ENCODE measurements at regions not wholly inside any gene's neighbourhood (a gene's known extent, or its start where the extent isn't known, plus 50 kb on each side); places are given as distances from the start of the nearest gene placed in this dataset.

- ChIA-PET CTCF (ENCODE audit: partially characterized antibody) (interaction anchor here (1.4 kb wide), 1 partner anchor 12 kb away, joined by 3 read pairs; no protein-coding TSS in a partner anchor), POLR2A (ENCODE audit: partially characterized antibody) (no interaction called here)
- no peak overlapping the region for H3K4me3 Mint-ChIP-seq
- intact Hi-C loops (cut with micrococcal nuclease): no loop called here
- no peak for DNase-seq
- Histone ChIP-seq H3K9me3 (ENCODE audit: control insufficient read depth in 1 of 2, low read length in 2 of 2) (no peaks in the 10 kb centered on the region), H3K36me3 (ENCODE audit: insufficient read depth, low read length) (no peaks in the 10 kb centered on the region), H3K4me3 (ENCODE audit: low read length in 2 of 2) (no peak overlapping the region), H3K27me3 (ENCODE audit: insufficient read depth, low read length) (no peaks in the 10 kb centered on the region), H3K27ac (ENCODE audit: low read depth, low read length) (no peak overlapping the region), H3K4me1 (ENCODE audit: insufficient read depth, low read length) (no peaks in the 10 kb centered on the region)
- no peaks in the 10 kb centered on the region for H3K27me3 Mint-ChIP-seq
- peaks cover 0 to 1% (median 0%) of the 10 kb centered on the region in 4 donors for H3K4me1 Mint-ChIP-seq
- H3K36me3 Mint-ChIP-seq: no peaks in the 10 kb centered on the region
- peaks cover 0 to 15% (median 5%) of the 10 kb centered on the region in 8 donors for H3K9me3 Mint-ChIP-seq
- no peak overlapping the region for H3K27ac Mint-ChIP-seq
These were observed 198.3 kb upstream of the RNPC3 start for GRCh38 chr1:103327054-103327719.

DNA sequence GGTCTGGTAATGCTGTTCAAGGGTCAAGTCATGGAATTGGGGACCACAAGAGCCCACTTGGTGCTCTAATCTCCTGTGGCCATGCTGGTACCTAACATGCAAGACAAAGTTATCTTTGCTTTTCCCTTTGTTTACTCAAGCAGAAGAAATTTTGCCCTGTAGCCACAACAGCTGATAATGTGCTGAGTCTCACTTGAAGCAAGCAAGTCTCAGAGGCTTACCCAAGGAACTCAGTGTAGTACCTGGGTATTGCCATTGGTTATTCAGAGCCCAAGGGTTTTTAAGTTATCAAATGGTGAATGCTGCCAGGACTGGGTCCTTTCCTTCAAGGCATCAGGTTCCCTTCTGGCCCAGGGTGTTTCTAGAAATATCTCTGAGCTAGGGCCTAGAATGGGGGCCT, 198.9 kb upstream of the RNPC3 start:
- intact Hi-C loops (cut with micrococcal nuclease): no loop called here
- POLR2A ChIA-PET (ENCODE audit: partially characterized antibody): no interaction called here
- Histone ChIP-seq H3K4me3 (ENCODE audit: low read length in 2 of 2) (no peak overlapping the region), H3K27me3 (ENCODE audit: insufficient read depth, low read length) (no peaks in the 10 kb centered on the region), H3K27ac (ENCODE audit: low read depth, low read length) (no peak overlapping the region), H3K9me3 (ENCODE audit: control insufficient read depth in 1 of 2, low read length in 2 of 2) (no peaks in the 10 kb centered on the region), H3K4me1 (ENCODE audit: insufficient read depth, low read length) (no peaks in the 10 kb centered on the region), H3K36me3 (ENCODE audit: insufficient read depth, low read length) (no peaks in the 10 kb centered on the region)
- CTCF ChIA-PET (ENCODE audit: partially characterized antibody): interaction anchor here (1.4 kb wide), 1 partner anchor 12 kb away, joined by 3 read pairs; no protein-coding TSS in a partner anchor
- H3K9me3 Mint-ChIP-seq: peaks cover 0 to 15% (median 5%) of the 10 kb centered on the region in 8 donors
- no peak for DNase-seq
- H3K27me3 Mint-ChIP-seq: no peaks in the 10 kb centered on the region
- H3K27ac Mint-ChIP-seq: no peak overlapping the region
- no peaks in the 10 kb centered on the region for H3K36me3 Mint-ChIP-seq
- no peak overlapping the region for H3K4me3 Mint-ChIP-seq
- H3K4me1 Mint-ChIP-seq: peaks cover 0 to 1% (median 0%) of the 10 kb centered on the region in 4 donors

DNA sequence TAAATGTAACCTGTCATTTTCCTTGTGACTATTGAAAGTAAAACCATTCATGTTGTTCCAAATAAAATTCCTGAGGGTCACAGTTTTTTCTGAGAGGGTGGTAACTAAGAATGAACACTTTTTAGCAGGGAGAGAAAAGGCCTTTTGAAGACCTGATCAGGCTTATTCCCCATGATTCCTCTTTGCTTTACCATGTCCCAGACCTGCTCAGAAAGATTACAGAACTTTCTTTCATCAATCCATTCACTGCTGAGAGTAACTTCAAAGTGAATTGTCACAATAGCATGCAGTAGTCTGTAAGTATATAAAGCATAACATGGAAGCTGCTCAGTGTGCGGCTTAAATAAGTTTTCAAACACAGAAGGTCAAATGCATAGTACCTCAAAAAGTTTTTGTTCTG, 201.5 kb upstream of the COL11A1 start:
- H3K4me1 Mint-ChIP-seq: no peaks in the 10 kb centered on the region
- Histone ChIP-seq H3K27ac (ENCODE audit: low read depth, low read length) (no peak overlapping the region), H3K27me3 (ENCODE audit: insufficient read depth, low read length) (no peaks in the 10 kb centered on the region), H3K9me3 (ENCODE audit: control insufficient read depth in 1 of 2, low read length in 2 of 2) (no peaks in the 10 kb centered on the region), H3K4me1 (ENCODE audit: insufficient read depth, low read length) (no peaks in the 10 kb centered on the region), H3K36me3 (ENCODE audit: insufficient read depth, low read length) (no peaks in the 10 kb centered on the region), H3K4me3 (ENCODE audit: low read length in 2 of 2) (no peak overlapping the region)
- no peaks in the 10 kb centered on the region for H3K27me3 Mint-ChIP-seq
- no peaks in the 10 kb centered on the region for H3K36me3 Mint-ChIP-seq
- CTCF ChIA-PET (ENCODE audit: partially characterized antibody): no interaction called here
- intact Hi-C loops (cut with micrococcal nuclease): no loop called here
- H3K9me3 Mint-ChIP-seq: peaks cover 0 to 7% (median 0%) of the 10 kb centered on the region in 8 donors
- POLR2A ChIA-PET (ENCODE audit: partially characterized antibody): no interaction called here
- H3K4me3 Mint-ChIP-seq: no peak overlapping the region
- no peak overlapping the region for H3K27ac Mint-ChIP-seq
- no peak for DNase-seq

DNA sequence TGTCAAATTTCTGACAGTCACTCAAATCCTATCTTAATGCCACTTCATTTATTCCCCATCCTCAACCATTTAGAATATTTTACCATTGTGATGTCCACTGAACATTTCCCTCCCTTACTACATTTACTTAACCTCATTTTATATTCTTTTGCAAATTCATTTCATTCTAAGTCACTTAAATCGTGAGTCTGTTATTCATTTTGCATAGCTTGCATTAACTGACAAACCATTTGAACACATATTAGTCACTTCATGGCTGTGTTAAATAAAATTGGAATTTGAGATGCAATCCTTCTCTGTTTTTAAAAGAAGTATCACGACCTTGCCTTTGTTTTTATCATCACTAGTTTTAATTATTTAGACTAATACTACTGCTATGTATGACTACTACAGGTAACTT, 199.4 kb upstream of the COL11A1 start:
- no peaks in the 10 kb centered on the region for H3K36me3 Mint-ChIP-seq
- Histone ChIP-seq H3K9me3 (ENCODE audit: control insufficient read depth in 1 of 2, low read length in 2 of 2) (no peaks in the 10 kb centered on the region), H3K4me3 (ENCODE audit: low read length in 2 of 2) (no peak overlapping the region), H3K36me3 (ENCODE audit: insufficient read depth, low read length) (no peaks in the 10 kb centered on the region), H3K27me3 (ENCODE audit: insufficient read depth, low read length) (no peaks in the 10 kb centered on the region), H3K27ac (ENCODE audit: low read depth, low read length) (no peak overlapping the region), H3K4me1 (ENCODE audit: insufficient read depth, low read length) (no peaks in the 10 kb centered on the region)
- no peaks in the 10 kb centered on the region for H3K27me3 Mint-ChIP-seq
- ChIA-PET POLR2A (ENCODE audit: partially characterized antibody) (no interaction called here), CTCF (ENCODE audit: partially characterized antibody) (no interaction called here)
- peaks cover 0 to 7% (median 0%) of the 10 kb centered on the region in 8 donors for H3K9me3 Mint-ChIP-seq
- no peak overlapping the region for H3K4me3 Mint-ChIP-seq
- H3K27ac Mint-ChIP-seq: no peak overlapping the region
- no peaks in the 10 kb centered on the region for H3K4me1 Mint-ChIP-seq
- no peak for DNase-seq
- intact Hi-C loops (cut with micrococcal nuclease): no loop called here

DNA sequence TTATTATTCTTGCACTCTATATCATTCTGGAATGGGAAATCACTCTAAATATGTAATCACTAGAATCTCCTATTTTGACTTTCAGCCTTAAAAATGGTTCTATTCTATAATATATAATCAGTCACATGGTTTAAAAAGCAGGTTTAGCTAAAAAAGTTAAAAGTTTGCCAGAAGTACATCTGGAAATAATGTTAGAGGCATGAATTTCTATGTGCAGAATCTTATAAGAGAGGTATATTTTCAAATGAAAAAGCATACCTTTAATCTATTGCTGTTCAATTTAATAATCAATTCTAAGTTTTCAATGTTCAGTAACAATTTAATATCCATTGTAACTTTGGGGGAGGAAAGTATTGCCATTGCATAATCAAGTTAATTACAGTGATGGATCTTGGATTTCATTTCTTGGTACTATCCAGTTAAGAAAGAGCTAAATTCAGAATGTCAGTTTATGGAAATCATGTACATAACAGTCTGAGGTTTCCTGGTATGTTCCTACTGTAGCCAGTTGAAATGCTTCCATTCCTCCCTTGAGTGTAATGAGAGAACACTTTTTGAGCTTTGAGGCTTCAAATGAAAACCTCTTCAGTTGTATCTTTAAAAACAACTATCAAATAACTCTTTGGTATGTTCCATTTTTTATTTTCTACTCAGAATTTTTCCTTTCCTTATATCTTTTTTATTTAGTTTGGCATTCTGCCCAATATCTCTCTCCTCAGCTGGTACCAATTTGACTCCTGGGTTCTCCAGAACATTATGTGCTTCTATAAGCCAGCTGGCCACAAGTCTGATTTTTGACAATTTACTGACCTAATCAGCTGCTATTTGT, 175.7 kb upstream of the COL11A1 start:
- H3K36me3 ChIP-seq (ENCODE audit: insufficient read depth, low read length): no peaks in the 10 kb centered on the region
- H3K27me3 Mint-ChIP-seq: no peaks in the 10 kb centered on the region
- no peak for DNase-seq
- H3K9me3 Mint-ChIP-seq: peaks cover 0 to 11% (median 6%) of the 10 kb centered on the region in 8 donors
- no peak overlapping the region for H3K4me3 Mint-ChIP-seq
- no peak overlapping the region for H3K27ac Mint-ChIP-seq
- no peak overlapping the region for H3K4me3 ChIP-seq (ENCODE audit: low read length in 2 of 2)
- H3K27me3 ChIP-seq (ENCODE audit: insufficient read depth, low read length): no peaks in the 10 kb centered on the region
- no peaks in the 10 kb centered on the region for H3K9me3 ChIP-seq (ENCODE audit: control insufficient read depth in 1 of 2, low read length in 2 of 2)
- H3K4me1 ChIP-seq (ENCODE audit: insufficient read depth, low read length): no peaks in the 10 kb centered on the region
- intact Hi-C loops (cut with micrococcal nuclease): no loop called here
- no peaks in the 10 kb centered on the region for H3K36me3 Mint-ChIP-seq
- ChIA-PET CTCF (ENCODE audit: partially characterized antibody) (no interaction called here), POLR2A (ENCODE audit: partially characterized antibody) (no interaction called here)
- no peak overlapping the region for H3K27ac ChIP-seq (ENCODE audit: low read depth, low read length)
- H3K4me1 Mint-ChIP-seq: no peaks in the 10 kb centered on the region

DNA sequence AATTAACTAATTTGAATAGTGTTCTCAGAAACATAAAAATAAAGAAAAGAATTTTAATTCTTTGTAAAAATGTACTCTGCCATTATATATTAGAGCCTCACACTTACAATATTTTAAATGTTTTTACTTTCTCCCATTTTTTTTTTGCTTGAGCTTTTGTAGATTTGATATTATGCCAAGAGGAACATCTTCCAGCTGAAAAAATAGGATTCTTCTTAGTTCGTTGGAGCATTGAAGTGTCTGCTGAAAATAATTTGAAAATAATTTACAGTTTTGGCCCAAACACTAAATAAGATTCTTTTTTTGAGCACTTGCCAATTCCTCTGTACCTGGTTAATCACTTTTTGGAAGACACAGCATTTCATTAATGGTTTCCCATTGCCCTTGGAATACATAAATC, 175.0 kb upstream of the COL11A1 start:
- no peaks in the 10 kb centered on the region for H3K27me3 ChIP-seq (ENCODE audit: insufficient read depth, low read length)
- Mint-ChIP-seq H3K36me3 (no peaks in the 10 kb centered on the region), H3K4me3 (no peak overlapping the region), H3K27ac (no peak overlapping the region), H3K9me3 (peaks cover 0 to 9% (median 5%) of the 10 kb centered on the region in 8 donors), H3K27me3 (no peaks in the 10 kb centered on the region), H3K4me1 (no peaks in the 10 kb centered on the region)
- no peaks in the 10 kb centered on the region for H3K9me3 ChIP-seq (ENCODE audit: control insufficient read depth in 1 of 2, low read length in 2 of 2)
- no peak overlapping the region for H3K27ac ChIP-seq (ENCODE audit: low read depth, low read length)
- H3K4me3 ChIP-seq (ENCODE audit: low read length in 2 of 2): no peak overlapping the region
- intact Hi-C loops (cut with micrococcal nuclease): no loop called here
- ChIA-PET CTCF (ENCODE audit: partially characterized antibody) (no interaction called here), POLR2A (ENCODE audit: partially characterized antibody) (no interaction called here)
- no peak for DNase-seq
- H3K4me1 ChIP-seq (ENCODE audit: insufficient read depth, low read length): no peaks in the 10 kb centered on the region
- no peaks in the 10 kb centered on the region for H3K36me3 ChIP-seq (ENCODE audit: insufficient read depth, low read length)

- H3K27ac Mint-ChIP-seq: no peak overlapping the region
- no peaks in the 10 kb centered on the region for H3K4me1 Mint-ChIP-seq
- Histone ChIP-seq H3K4me1 (ENCODE audit: insufficient read depth, low read length) (no peaks in the 10 kb centered on the region), H3K27ac (ENCODE audit: low read depth, low read length) (no peak overlapping the region), H3K9me3 (ENCODE audit: control insufficient read depth in 1 of 2, low read length in 2 of 2) (no peaks in the 10 kb centered on the region), H3K4me3 (ENCODE audit: low read length in 2 of 2) (no peak overlapping the region), H3K36me3 (ENCODE audit: insufficient read depth, low read length) (no peaks in the 10 kb centered on the region), H3K27me3 (ENCODE audit: insufficient read depth, low read length) (no peaks in the 10 kb centered on the region)
- peaks cover 0 to 10% (median 3%) of the 10 kb centered on the region in 8 donors for H3K9me3 Mint-ChIP-seq
- ChIA-PET CTCF (ENCODE audit: partially characterized antibody) (no interaction called here), POLR2A (ENCODE audit: partially characterized antibody) (no interaction called here)
- intact Hi-C loops (cut with micrococcal nuclease): no loop called here
- no peaks in the 10 kb centered on the region for H3K27me3 Mint-ChIP-seq
- no peak for DNase-seq
- no peak overlapping the region for H3K4me3 Mint-ChIP-seq
- H3K36me3 Mint-ChIP-seq: no peaks in the 10 kb centered on the region
These were observed 167.4 kb upstream of the COL11A1 start for GRCh38 chr1:103275725-103276124.
